Activated T-cell treated with anti-CD3 and anti-CD28 coated beads, Interleukin-2, amount 50 U/mL, for 72 hours (primary cell): ENCODE measurements at regions not wholly inside any gene's neighbourhood (a gene's known extent, or its start where the extent isn't known, plus 50 kb on each side); places are given as distances from the start of the nearest gene placed in this dataset.

ENCODE experiments used
- ATAC-seq, 2 donors: fragments of 150-1000 bp; cut with Tn5 transposase; replicated peaks in 1 of 2; 2 replicates each; pipeline ENCODE4 v1.10.0; 2021; ENCODE audit warnings: moderate library complexity in 2 of 2, mild to moderate bottlenecking in 1 of 2
- DNase-seq, 2 donors: peaks; one replicate each; pipeline ENCODE4 v3.0.0; 2021 to 2022; ENCODE audit warnings: mixed read lengths in 1 of 2
- H3K27ac Mint-ChIP-seq: one replicate; pipeline ENCODE4 v1.8.0; 2022; ENCODE audit warnings: mild to moderate bottlenecking, moderate library complexity, mixed read lengths
- H3K27me3 Mint-ChIP-seq: one replicate; pipeline ENCODE4 v1.8.0; 2022; ENCODE audit warnings: low read depth, mixed read lengths
- H3K36me3 Mint-ChIP-seq, 2 donors: one replicate each; pipeline ENCODE4 v1.8.0; 2022; ENCODE audit warnings: mixed read lengths in 2 of 2, mild to moderate bottlenecking in 1 of 2; ENCODE audit not compliant: insufficient read depth in 2 of 2
- H3K4me1 Mint-ChIP-seq: one replicate; pipeline ENCODE4 v1.8.0; 2022; ENCODE audit warnings: low read depth, mixed read lengths
- H3K4me3 Mint-ChIP-seq, 2 donors: one replicate each; pipeline ENCODE4 v1.8.0; 2022; ENCODE audit warnings: mild to moderate bottlenecking in 2 of 2, mixed read lengths in 2 of 2, moderate library complexity in 2 of 2
- H3K9me3 Mint-ChIP-seq, 2 donors: one replicate each; pipeline ENCODE4 v1.8.0; 2022; ENCODE audit warnings: mixed read lengths in 2 of 2

DNA sequence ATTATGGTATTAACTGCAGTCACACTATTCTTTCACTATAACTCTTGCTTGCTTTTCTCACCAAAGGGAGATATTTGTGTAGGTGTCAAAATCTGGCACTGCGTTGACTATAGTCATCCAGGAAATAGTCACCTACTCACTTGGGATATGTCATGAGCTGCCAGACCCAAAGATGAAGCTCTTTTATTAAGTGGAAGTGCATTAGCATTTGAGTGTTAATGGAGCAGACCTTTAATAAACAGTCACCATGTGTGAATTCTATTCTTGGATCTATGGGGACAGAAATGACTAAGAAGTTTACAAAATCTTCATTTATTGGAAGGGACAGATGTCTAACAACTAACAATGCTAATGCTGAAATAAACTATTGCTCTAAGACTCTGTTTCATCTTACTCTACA is 130.1 kb upstream of the NEDD9 start:
- Mint-ChIP-seq H3K9me3 (peaks cover 9 to 10% of the 10 kb centered on the region in 2 donors), H3K27ac (peak overlapping the region; percentile 26), H3K27me3 (no peaks in the 10 kb centered on the region), H3K4me1 (peaks cover 80% of the 10 kb centered on the region), H3K36me3 (peaks cover 16 to 20% of the 10 kb centered on the region in 2 donors), H3K4me3 (peak overlapping the region in 1 of 2 donors; percentile 55)
- no peak for ATAC-seq
- no peak for DNase-seq

DNA sequence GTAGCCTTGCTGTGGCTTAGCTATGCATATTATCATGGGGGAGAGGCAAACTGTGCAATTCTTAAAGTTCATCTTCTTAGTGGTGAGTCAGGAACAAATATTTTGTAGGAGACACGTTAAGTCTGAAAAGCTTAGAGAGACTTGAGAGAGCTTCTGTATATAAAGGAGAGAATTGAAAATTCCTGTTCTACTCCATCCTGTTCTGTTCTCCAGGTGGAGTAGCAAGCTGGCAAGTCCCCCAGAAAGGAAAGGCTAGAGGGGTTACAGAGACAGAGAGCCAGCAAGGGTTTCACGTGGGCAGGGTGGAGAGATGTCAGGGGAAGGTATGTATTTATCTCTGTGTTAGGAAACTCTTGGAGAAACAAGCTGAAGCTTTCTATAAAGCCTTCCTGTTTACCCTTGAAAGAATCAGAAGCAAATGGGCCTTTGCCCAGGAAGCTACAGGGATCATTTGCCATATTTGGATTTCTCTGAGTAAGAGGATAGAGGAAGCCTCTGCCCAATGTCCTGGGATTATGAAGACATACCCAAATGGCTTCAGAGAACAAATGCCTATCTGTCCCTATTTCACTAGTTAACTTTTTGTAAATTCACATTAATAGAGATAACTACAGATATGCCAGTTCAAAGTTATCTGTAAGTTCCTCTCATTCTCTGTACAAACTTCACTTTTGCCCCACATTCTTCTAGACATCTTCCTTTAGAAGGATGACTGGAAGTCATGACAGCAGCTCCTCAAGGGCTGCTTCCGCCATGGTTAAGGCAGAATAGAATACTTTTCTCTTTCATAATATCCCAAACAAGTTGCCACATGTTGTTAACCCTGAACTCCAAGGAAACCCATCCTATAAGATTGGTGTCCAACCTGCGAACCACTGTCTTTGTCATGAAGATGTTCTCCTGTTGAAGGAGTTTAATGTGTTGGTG is 126.7 kb upstream of the NEDD9 start:
- ATAC-seq (no peak), DNase-seq (no peak)
- Mint-ChIP-seq H3K27me3 (no peaks in the 10 kb centered on the region), H3K27ac (no peak overlapping the region), H3K9me3 (peaks cover 9 to 10% of the 10 kb centered on the region in 2 donors), H3K4me1 (peaks cover 79% of the 10 kb centered on the region), H3K4me3 (no peak overlapping the region), H3K36me3 (peaks cover 18 to 28% of the 10 kb centered on the region in 2 donors)

DNA sequence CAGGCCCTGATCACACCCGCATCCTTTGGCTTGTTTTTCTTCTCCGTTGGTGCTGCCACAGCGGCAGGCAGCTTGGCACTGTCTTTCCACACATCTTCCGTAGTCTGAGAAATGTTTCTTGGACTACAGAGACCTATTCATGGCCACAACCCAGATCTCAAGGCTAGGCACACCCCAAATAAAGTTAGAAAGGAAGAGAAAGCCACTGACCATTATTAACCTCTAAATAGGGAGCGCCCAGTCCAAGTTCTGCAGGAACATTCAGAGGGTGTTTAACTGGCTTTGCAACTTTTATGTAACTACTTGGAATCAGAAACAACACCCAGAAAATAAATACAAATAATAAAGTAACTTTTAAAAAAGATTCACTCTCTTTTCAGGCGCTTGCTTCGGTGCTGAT is 124.8 kb upstream of the NEDD9 start:
- Mint-ChIP-seq H3K27me3 (no peaks in the 10 kb centered on the region), H3K27ac (no peak overlapping the region), H3K9me3 (peaks cover 10 to 11% of the 10 kb centered on the region in 2 donors), H3K36me3 (peaks cover 20 to 34% of the 10 kb centered on the region in 2 donors), H3K4me3 (no peak overlapping the region), H3K4me1 (peaks cover 79% of the 10 kb centered on the region)
- DNase-seq: no peak
- ATAC-seq: no peak

DNA sequence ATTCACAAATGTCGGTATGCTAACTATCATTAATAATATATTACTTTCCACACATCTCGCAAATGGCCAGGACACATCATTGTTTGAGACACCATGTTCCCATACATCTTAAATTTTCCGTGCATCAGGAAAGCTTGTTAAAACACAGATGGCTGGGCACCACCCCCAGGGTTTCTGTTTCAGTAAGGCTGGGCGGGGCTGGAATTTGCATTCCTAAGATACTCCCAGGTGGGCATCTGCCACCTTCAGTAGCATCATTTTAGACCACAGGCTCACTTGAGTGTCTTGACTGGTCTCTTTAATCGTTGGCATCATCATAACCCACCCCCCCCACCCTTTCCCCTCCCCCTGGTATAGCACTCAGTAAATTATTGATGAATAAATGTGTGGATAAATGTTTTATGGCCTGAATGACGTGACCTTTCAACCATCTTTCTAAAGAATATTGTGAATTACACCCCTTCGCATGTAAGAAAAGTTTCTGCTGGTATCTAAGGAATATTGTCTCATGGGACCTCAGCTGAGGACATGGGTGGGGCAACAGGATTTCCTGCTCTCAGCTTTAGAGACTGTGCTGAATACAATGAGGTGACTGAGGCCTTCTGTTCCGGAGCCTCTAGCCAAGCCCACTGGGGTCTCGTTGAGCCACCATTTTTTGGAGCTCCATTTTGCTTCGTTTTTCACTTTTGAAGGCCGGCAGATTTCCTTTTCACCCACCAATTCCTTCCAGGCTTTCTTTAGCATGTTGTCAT is 124.1 kb upstream of the NEDD9 start:
- H3K4me1 Mint-ChIP-seq: peaks cover 75% of the 10 kb centered on the region
- H3K27me3 Mint-ChIP-seq: no peaks in the 10 kb centered on the region
- no peak overlapping the region for H3K4me3 Mint-ChIP-seq
- no peak overlapping the region for H3K27ac Mint-ChIP-seq
- peaks cover 10 to 11% of the 10 kb centered on the region in 2 donors for H3K9me3 Mint-ChIP-seq
- ATAC-seq (no peak), DNase-seq (no peak)
- peaks cover 19 to 35% of the 10 kb centered on the region in 2 donors for H3K36me3 Mint-ChIP-seq

DNA sequence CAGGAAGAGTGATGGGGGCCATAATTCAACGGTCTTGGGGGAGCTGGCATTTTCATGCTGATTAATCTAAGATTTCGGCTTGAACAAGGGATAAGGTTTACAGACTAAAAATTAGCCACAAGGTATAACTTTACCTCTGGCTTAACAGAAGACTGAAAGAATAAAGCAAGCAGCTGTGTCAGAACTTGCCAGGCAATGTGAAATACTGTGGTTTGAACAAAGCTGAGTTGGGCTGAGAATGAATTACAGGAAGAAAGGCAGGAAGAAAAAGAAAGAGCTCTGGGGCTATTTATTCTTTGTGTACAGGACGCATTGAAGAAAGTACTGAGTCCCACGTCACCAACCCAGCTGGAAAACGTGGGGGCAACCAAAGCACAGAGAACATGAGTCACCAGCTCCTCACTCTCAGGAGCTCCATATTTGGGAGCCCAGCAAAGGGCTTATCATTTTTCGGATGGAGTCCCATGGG is 121.5 kb upstream of the NEDD9 start:
- H3K9me3 Mint-ChIP-seq: peaks cover 2 to 3% of the 10 kb centered on the region in 2 donors
- H3K4me3 Mint-ChIP-seq: peak overlapping the region; percentile 63 to 74
- no peaks in the 10 kb centered on the region for H3K27me3 Mint-ChIP-seq
- ATAC-seq (peak; percentile 96), DNase-seq (peak; percentile 67 to 79)
- H3K4me1 Mint-ChIP-seq: peaks cover 72% of the 10 kb centered on the region
- H3K36me3 Mint-ChIP-seq: peaks cover 15 to 29% of the 10 kb centered on the region in 2 donors
- H3K27ac Mint-ChIP-seq: peak overlapping the region; percentile 93

DNA sequence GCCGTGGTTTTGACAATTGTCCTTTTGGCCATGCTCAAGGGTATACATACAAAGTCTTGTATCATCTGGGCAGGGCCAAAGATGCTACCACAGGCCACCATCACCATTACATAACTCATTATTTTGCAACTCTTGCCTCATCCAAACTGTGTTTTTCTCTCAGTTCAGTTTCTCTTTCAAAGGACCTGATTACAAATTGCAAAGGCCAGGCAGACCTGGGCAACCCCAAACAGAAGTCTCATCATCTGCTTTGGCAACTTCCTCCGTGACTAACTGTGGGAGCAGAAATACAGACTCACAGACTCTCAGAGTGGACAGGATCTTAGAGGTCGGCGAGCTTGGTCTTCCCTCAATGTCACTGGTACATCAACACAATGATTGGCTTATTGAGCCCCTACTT is 117.8 kb upstream of the NEDD9 start:
- no peak for ATAC-seq
- H3K4me1 Mint-ChIP-seq: peaks cover 79% of the 10 kb centered on the region
- no peak for DNase-seq
- H3K36me3 Mint-ChIP-seq: peaks cover 14 to 23% of the 10 kb centered on the region in 2 donors
- H3K9me3 Mint-ChIP-seq: peaks cover 3% of the 10 kb centered on the region in 2 donors
- H3K27ac Mint-ChIP-seq: peak overlapping the region; percentile 18
- no peak overlapping the region for H3K4me3 Mint-ChIP-seq
- H3K27me3 Mint-ChIP-seq: no peaks in the 10 kb centered on the region

DNA sequence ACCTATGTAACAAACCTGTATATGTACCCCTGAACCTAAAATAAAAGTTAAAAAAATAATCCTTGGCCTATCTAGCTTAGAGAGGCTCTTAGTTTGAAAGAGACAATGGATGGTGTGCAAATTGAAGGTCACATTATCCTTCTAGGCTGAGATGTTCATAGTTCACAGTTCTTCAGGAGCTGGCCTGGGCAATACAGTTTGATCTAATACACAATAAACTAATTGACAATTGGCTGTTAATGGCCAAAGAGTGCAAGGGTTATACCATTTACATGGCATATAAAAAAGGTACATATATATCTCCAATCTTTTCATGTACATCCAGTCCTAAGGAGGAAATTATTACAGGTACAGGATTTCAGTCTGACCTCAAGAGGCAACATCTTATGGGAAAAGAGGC is 117.4 kb upstream of the NEDD9 start:
- ATAC-seq (no peak), DNase-seq (no peak)
- H3K4me3 Mint-ChIP-seq: no peak overlapping the region
- H3K27ac Mint-ChIP-seq: peak overlapping the region; percentile 18
- H3K4me1 Mint-ChIP-seq: peaks cover 78% of the 10 kb centered on the region
- H3K9me3 Mint-ChIP-seq: peaks cover 3% of the 10 kb centered on the region in 2 donors
- H3K27me3 Mint-ChIP-seq: no peaks in the 10 kb centered on the region
- peaks cover 13 to 22% of the 10 kb centered on the region in 2 donors for H3K36me3 Mint-ChIP-seq

DNA sequence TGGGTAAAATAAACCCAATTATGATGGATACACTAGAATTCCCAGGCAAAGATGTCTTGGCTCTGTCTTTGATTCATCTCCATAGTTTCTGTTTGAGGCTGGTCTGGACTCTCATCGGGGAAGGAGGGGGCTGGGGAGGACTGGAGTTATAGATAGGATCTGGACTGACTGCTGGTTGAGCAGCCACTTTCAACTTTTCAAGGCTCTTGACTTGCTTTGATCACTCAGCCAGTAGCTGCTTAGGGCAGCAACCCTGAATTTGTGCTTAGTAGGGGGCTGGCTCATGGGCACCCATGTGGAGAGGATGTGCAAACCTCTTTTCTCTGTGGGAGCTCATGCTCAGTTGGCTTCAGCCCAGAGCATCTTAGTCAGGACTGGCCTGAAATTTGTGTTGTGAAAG is 114.0 kb upstream of the NEDD9 start:
- Mint-ChIP-seq H3K36me3 (peaks cover 9 to 15% of the 10 kb centered on the region in 2 donors), H3K4me3 (no peak overlapping the region), H3K27me3 (no peaks in the 10 kb centered on the region), H3K27ac (no peak overlapping the region), H3K9me3 (peaks cover 2 to 3% of the 10 kb centered on the region in 2 donors), H3K4me1 (peaks cover 79% of the 10 kb centered on the region)
- no peak for DNase-seq
- no peak for ATAC-seq

DNA sequence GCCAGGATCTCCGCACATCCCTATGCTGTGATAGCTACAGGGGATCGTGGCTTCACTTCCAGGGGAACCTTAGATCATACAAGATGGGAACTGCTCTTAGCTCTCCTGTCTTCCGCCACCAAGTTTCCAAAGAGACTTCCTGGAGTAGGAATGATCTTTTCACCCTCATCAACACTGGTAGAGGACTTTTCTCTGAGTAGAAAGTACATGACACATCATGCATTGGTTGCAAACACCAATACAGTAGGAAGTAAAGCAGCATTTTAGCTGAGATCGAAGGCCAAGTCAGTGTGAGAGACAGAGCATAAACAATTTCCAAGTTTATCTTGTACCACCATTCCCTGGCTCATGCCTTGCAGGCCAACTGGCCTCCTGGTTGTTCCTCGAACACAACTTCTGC is 113.1 kb upstream of the NEDD9 start:
- Mint-ChIP-seq H3K27ac (no peak overlapping the region), H3K4me3 (no peak overlapping the region), H3K27me3 (no peaks in the 10 kb centered on the region), H3K4me1 (peaks cover 84% of the 10 kb centered on the region), H3K9me3 (peaks cover 0 to 3% of the 10 kb centered on the region in 2 donors), H3K36me3 (peaks cover 8 to 13% of the 10 kb centered on the region in 2 donors)
- DNase-seq: no peak
- ATAC-seq: no peak

DNA sequence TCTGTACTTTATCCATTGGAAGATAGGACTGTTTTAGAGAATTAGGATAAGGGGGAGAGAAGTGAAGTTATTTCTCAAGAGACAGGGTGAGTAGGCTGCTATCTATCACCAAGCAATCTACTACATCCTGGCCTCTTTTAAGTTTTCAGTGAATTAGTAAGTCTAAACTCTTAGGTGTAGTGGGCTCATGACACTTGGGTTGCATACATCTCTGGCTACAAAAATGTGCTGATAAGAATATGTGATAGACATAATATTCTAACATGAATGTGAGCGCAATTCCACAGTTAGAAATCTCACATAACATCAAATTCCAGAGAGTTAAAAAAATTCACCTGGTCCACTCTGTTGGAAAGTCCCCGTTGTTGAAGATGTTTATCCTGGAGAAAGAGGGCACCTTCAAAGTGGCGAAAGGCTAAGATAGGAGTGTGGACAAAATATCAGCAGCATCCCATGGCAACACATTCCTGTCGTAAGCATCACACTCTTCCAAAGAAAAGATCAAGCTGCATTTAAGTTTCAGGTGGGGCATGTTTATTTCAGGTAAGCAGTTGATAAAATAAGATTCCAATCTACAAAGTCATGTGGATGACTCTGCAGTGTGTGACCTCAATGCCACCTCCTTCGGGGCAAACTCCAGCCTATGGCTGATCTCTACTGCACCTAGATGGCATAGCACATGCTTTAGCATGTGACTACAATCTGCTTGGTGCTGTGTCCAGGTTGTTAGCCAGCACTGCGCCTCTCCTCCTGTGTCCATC is 111.7 kb upstream of the NEDD9 start:
- peaks cover 0 to 5% of the 10 kb centered on the region in 2 donors for H3K9me3 Mint-ChIP-seq
- peak overlapping the region; percentile 6 for H3K4me3 Mint-ChIP-seq
- no peaks in the 10 kb centered on the region for H3K27me3 Mint-ChIP-seq
- ATAC-seq (peak in 1 of 2 donors; percentile 51), DNase-seq (no peak)
- peak overlapping the region; percentile 64 for H3K27ac Mint-ChIP-seq
- H3K4me1 Mint-ChIP-seq: peaks cover 73% of the 10 kb centered on the region
- peaks cover 11 to 16% of the 10 kb centered on the region in 2 donors for H3K36me3 Mint-ChIP-seq

DNA sequence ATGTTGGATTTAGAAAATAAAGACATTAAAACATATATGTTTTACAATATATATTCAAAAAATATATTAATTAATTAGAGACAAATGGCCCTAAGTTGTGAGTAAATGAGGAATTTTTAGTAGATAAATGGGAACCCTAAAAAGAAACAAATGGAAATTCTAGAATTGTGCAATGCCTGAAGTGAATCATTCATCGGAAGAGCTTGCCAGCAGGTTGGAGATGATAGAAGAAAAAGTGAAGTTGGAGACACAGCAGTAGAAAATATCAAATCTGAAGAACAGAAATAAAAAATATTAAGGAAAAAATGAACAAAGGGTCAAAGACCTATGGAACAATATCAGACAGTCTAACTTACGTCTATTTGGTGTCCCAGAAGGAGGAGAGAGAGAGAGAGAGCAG is 109.4 kb upstream of the NEDD9 start:
- DNase-seq (no peak), ATAC-seq (no peak)
- Mint-ChIP-seq H3K4me1 (peaks cover 53% of the 10 kb centered on the region), H3K27ac (peak overlapping the region; percentile 90), H3K27me3 (no peaks in the 10 kb centered on the region), H3K9me3 (peaks cover 0 to 4% of the 10 kb centered on the region in 2 donors), H3K4me3 (peak overlapping the region in 1 of 2 donors; percentile 27), H3K36me3 (peaks cover 9 to 12% of the 10 kb centered on the region in 2 donors)

DNA sequence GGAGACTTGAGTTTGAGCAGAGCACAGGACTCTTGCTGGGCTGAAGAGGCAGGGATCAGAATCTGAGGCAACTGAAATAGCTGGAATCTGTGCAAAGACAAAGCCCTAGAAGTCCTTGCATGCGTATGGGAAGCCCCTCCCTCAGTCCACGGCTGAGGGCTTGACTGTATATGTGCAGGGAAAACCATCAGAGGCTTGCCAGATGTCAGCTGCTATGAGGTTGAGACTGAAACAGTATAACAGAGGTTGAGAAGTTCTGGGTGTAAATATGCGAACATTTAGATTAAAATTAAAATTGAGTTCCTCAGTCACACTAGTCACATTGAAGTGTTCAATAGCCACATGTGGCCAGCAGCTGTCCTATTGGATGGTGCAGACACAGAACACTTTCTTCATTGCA is 108.8 kb upstream of the NEDD9 start:
- ATAC-seq (no peak), DNase-seq (no peak)
- peaks cover 9 to 12% of the 10 kb centered on the region in 2 donors for H3K36me3 Mint-ChIP-seq
- no peak overlapping the region for H3K27ac Mint-ChIP-seq
- H3K4me1 Mint-ChIP-seq: peaks cover 51% of the 10 kb centered on the region
- H3K27me3 Mint-ChIP-seq: no peaks in the 10 kb centered on the region
- H3K9me3 Mint-ChIP-seq: peaks cover 0 to 4% of the 10 kb centered on the region in 2 donors
- no peak overlapping the region for H3K4me3 Mint-ChIP-seq
